HCT116 (cell line): ENCODE measurements at regions not wholly inside any gene's neighbourhood (a gene's known extent, or its start where the extent isn't known, plus 50 kb on each side); places are given as distances from the start of the nearest gene placed in this dataset.

Source experiments
- ATAC-seq: fragments of 200-7000 bp; cut with Tn5 transposase; 2 replicates; pipeline ENCODE4 v1.9.1; 2020; ENCODE audit warnings: mild to moderate bottlenecking, moderate library complexity
- BruUV-seq: library from RNA; stranded (reverse); fragments of 400-500 nt; replicated peaks from 2 replicates; lab custom pipeline; 2021; lab: Mats Ljungman, UMichigan
- CTCF ChIA-PET: fragments of 300-600 bp; sonication (Branson Sonifier 250); formaldehyde crosslinking; loops from one replicate; lab custom pipeline; 2021; ENCODE audit warnings: antibody characterized with exemption; lab: Charles Lee
- POLR2A ChIA-PET: fragments of 300-600, 350-600 bp; sonication (Branson Sonifier 250); formaldehyde crosslinking; loops from one replicate; lab custom pipeline; 2021; ENCODE audit warnings: antibody characterized with exemption; lab: Charles Lee
- RAD21 ChIA-PET, 2 experiments: fragments of 300-600 bp; sonication (Branson Sonifier 250); formaldehyde crosslinking; loops; one replicate each; lab custom pipeline; 2023; ENCODE audit warnings: low total read pairs in 2 of 2; ENCODE audit not compliant: uncharacterized antibody in 2 of 2, unreplicated experiment in 2 of 2, low non-redundant PET in 1 of 2; lab: Charles Lee
- DNase-seq: peaks from one replicate; pipeline ENCODE4 v3.0.0-alpha.2; 2010; ENCODE audit warnings: low read depth, low spot score
- H2AFZ ChIP-seq: fragments of 200-600 bp; shearing (Covaris generic), sonication (generic); 2 replicates; pipeline ENCODE4 v1.6.1; 2017; ENCODE audit warnings: low read depth, mixed run types, mixed read lengths, antibody characterized with exemption, low read length; ENCODE audit not compliant: poor library complexity, severe bottlenecking
- H3K27ac ChIP-seq: 2 replicates; pipeline ENCODE4 v1.5.1; 2012; ENCODE audit warnings: low read depth, low read length
- H3K27me3 ChIP-seq: fragments of 200-600 bp; sonication (generic); 2 replicates; pipeline ENCODE4 v1.6.1; 2016; ENCODE audit warnings: mixed run types, low read length, mixed read lengths; ENCODE audit not compliant: insufficient read depth
- H3K36me3 ChIP-seq, 2 experiments: fragments of 200-500 bp in 1 of 2; fragments of 200-600 bp in 1 of 2; sonication (Bioruptor generic) in 1 of 2; sonication (generic) in 1 of 2; 2 replicates each; pipeline versions ENCODE4 v1.5.1 to v1.6.1; 2014 to 2016; ENCODE audit warnings: low read length in 2 of 2, inconsistent platforms in 1 of 2, mixed read lengths in 1 of 2, mixed run types in 1 of 2; ENCODE audit not compliant: insufficient read depth in 2 of 2, control insufficient read depth in 1 of 2
- H3K4me1 ChIP-seq, 2 experiments: fragments of 200-600 bp in 1 of 2; sonication (generic) in 1 of 2; 2 replicates each; pipeline versions ENCODE4 v1.5.1 to v1.6.1; 2012 to 2017; ENCODE audit warnings: low read length in 2 of 2, inconsistent platforms in 1 of 2, mild to moderate bottlenecking in 1 of 2, mixed read lengths in 1 of 2, mixed run types in 1 of 2, moderate library complexity in 1 of 2; ENCODE audit not compliant: insufficient read depth in 2 of 2, control insufficient read depth in 1 of 2
- H3K4me2 ChIP-seq: fragments of 200-600 bp; sonication (generic); 2 replicates; pipeline ENCODE4 v1.6.1; 2017; ENCODE audit warnings: mixed run types, low read length, mixed read lengths
- H3K4me3 ChIP-seq, 2 experiments: fragments of 200-600 bp in 1 of 2; sonication (generic) in 1 of 2; replicated peaks in 1 of 2; 2 replicates each; pipeline ENCODE4 v1.5.1; 2011 to 2016; ENCODE audit warnings: low read length in 2 of 2, control low read depth in 1 of 2, low read depth in 1 of 2, mild to moderate bottlenecking in 1 of 2, mixed read lengths in 1 of 2, mixed run types in 1 of 2
- H3K79me2 ChIP-seq: fragments of 200-600 bp; sonication (generic); 2 replicates; pipeline ENCODE4 v1.6.1; 2017; ENCODE audit warnings: mild to moderate bottlenecking, mixed run types, low read length, moderate library complexity, mixed read lengths; ENCODE audit not compliant: insufficient read depth
- H3K9ac ChIP-seq: fragments of 200-600 bp; sonication (generic); 2 replicates; pipeline ENCODE4 v1.6.1; 2016; ENCODE audit warnings: low read length, mixed read lengths
- H3K9me2 ChIP-seq: fragments of 200-600 bp; sonication (generic), shearing (Covaris generic); 2 replicates; pipeline ENCODE4 v1.6.1; 2017; ENCODE audit warnings: mixed run types, mild to moderate bottlenecking, moderate library complexity; ENCODE audit not compliant: insufficient read depth
- H3K9me3 ChIP-seq, 2 experiments: fragments of 200-500 bp in 1 of 2; fragments of 200-600 bp in 1 of 2; sonication (Bioruptor generic) in 1 of 2; sonication (generic) in 1 of 2; 2 replicates each; pipeline ENCODE4 v1.6.1; 2014 to 2017; ENCODE audit warnings: low read length in 2 of 2, mixed read lengths in 2 of 2, inconsistent platforms in 1 of 2, low read depth in 1 of 2, mild to moderate bottlenecking in 1 of 2, mixed run types in 1 of 2, moderate library complexity in 1 of 2; ENCODE audit not compliant: control insufficient read depth in 1 of 2, insufficient read depth in 1 of 2
- H4K20me1 ChIP-seq: fragments of 200-600 bp; sonication (generic), shearing (Covaris generic); 2 replicates; pipeline ENCODE4 v1.6.1; 2017; ENCODE audit warnings: mixed run types, mild to moderate bottlenecking, moderate library complexity; ENCODE audit not compliant: insufficient read depth
- ATF3 ChIP-seq: IDR thresholded peaks from 2 replicates; pipeline ENCODE4 v1.6.1; 2012
- CEBPB ChIP-seq: IDR thresholded peaks from 2 replicates; pipeline ENCODE4 v1.6.1; 2012; ENCODE audit warnings: low read depth
- EGR1 ChIP-seq: IDR thresholded peaks from 2 replicates; pipeline ENCODE4 v1.6.1; 2012; ENCODE audit warnings: low read depth
- POLR2A ChIP-seq: IDR thresholded peaks from 2 replicates; pipeline ENCODE4 v1.7.0; 2011; ENCODE audit warnings: borderline replicate concordance; ENCODE audit not compliant: insufficient read depth, insufficient read length; ENCODE audit errors: extremely low read depth
- SP1 ChIP-seq: IDR thresholded peaks from 2 replicates; pipeline ENCODE4 v1.6.1; 2012; ENCODE audit warnings: low read depth
- TCF7L2 ChIP-seq: IDR thresholded peaks from 2 replicates; pipeline ENCODE4 v1.7.0; 2011; ENCODE audit warnings: borderline replicate concordance, inconsistent platforms; ENCODE audit not compliant: insufficient read depth, insufficient read length; ENCODE audit errors: extremely low read depth
- YY1 ChIP-seq: IDR thresholded peaks from 2 replicates; pipeline ENCODE4 v1.6.1; 2011; ENCODE audit warnings: low read length, low read depth, moderate library complexity, mild to moderate bottlenecking; ENCODE audit not compliant: insufficient replicate concordance; ENCODE audit errors: extremely low read depth
- ZNF274 ChIP-seq: fragments of 200-500 bp; sonication (Bioruptor generic); IDR thresholded peaks from 2 replicates; pipeline ENCODE4 v1.6.1; 2014; ENCODE audit warnings: mild to moderate bottlenecking, low read depth, low read length, inconsistent platforms
- intact Hi-C: fragments of 100-400 bp; cut with micrococcal nuclease; formaldehyde crosslinking; loops from 2 replicates; pipeline ENCODE4 v1.10.0; 2022

- Histone ChIP-seq H3K9ac (no peak overlapping the region), H4K20me1 (no peaks in the 10 kb centered on the region), H3K4me1 (no peaks in the 10 kb centered on the region), H3K36me3 (no peaks in the 10 kb centered on the region), H3K27me3 (peaks cover 46% of the 10 kb centered on the region), H3K27ac (no peak overlapping the region), H3K4me3 (no peak overlapping the region), H3K9me2 (no peaks in the 10 kb centered on the region), H3K9me3 (no peaks in the 10 kb centered on the region), H2AFZ (no peak overlapping the region), H3K4me2 (no peak overlapping the region), H3K79me2 (no peaks in the 10 kb centered on the region)
- intact Hi-C loops = no loop called here
- BruUV-seq = no TSS peak
- ChIA-PET POLR2A (no interaction called here), CTCF (no interaction called here), RAD21 (no interaction called here)
- DNase-seq (no peak), ATAC-seq (no peak)
- no peak for TF ChIP-seq YY1
- no peak for TF ChIP-seq ATF3
- no peak for TF ChIP-seq POLR2A
- TF ChIP-seq EGR1 = no peak
- no peak for TF ChIP-seq SP1
- TF ChIP-seq TCF7L2 = no peak
- TF ChIP-seq ZNF274 = no peak
Observed at GRCh38 chr17:77660524-77660923, 298.0 kb upstream of the TNRC6C start.

GRCh38 chr17:77662833-77663232 is 295.7 kb upstream of the TNRC6C start:
- RAD21 ChIA-PET = no interaction called here
- no TSS peak for BruUV-seq

More at GRCh38 chr17:77662833-77663232, 295.7 kb upstream of the TNRC6C start:
- intact Hi-C loops = no loop called here
- H3K4me2 ChIP-seq = no peak overlapping the region
- ATAC-seq (no peak), DNase-seq (no peak)
- CTCF ChIA-PET = no interaction called here
- no peaks in the 10 kb centered on the region for H3K79me2 ChIP-seq
- H3K4me3 ChIP-seq = no peak overlapping the region
- no peaks in the 10 kb centered on the region for H4K20me1 ChIP-seq
- no peaks in the 10 kb centered on the region for H3K36me3 ChIP-seq
- H3K27me3 ChIP-seq = peaks cover 28% of the 10 kb centered on the region
- H2AFZ ChIP-seq = no peak overlapping the region
- no peak overlapping the region for H3K27ac ChIP-seq
- no peak overlapping the region for H3K9ac ChIP-seq
- H3K9me3 ChIP-seq = peaks cover 0 to under 1% of the 10 kb centered on the region in 2 experiments; a peak in 1 of 4 replicates
- no peaks in the 10 kb centered on the region for H3K9me2 ChIP-seq
- POLR2A ChIA-PET = no interaction called here
- no peaks in the 10 kb centered on the region for H3K4me1 ChIP-seq
- TF ChIP-seq SP1 (no peak), YY1 (no peak), CEBPB (no peak)
